HG03097 (cell line): ENCODE measurements at regions not wholly inside any gene's neighbourhood (a gene's known extent, or its start where the extent isn't known, plus 50 kb on each side); places are given as distances from the start of the nearest gene placed in this dataset.

Experiments
- ATAC-seq: cut with Tn5 transposase; IDR thresholded peaks from one replicate; pipeline ENCODE4 v1.9.1; 2021; ENCODE audit not compliant: unreplicated experiment, low FRiP score

- ATAC-seq: no peak
Measured at GRCh38 chr5:125595845-125596244, 827.4 kb upstream of the GRAMD2B start.

GRCh38 chr5:125597338-125597737 lies 825.9 kb upstream of the GRAMD2B start:
- ATAC-seq: no peak

- ATAC-seq: no peak
Measured at GRCh38 chr5:125600559-125600958, 822.6 kb upstream of the GRAMD2B start.

DNA sequence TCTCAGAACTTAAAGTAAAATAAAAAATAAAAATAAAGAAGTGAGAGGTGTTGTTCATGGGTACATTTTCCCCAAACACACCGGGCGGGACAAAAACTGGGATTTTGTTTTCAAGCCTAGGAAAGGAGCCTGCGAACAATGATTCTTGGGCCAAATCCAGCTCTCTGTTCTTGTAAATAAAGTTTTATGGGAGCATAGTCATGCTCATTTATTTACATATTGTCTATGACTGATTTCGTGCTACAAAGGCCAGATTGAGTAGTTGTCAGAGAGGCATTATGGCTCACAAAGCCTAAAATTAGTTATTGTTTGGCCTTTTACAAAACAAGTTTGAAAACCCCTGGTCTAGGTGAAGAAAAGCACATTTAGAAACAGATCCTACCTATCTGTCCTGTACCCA lies 821.0 kb upstream of the GRAMD2B start:
- ATAC-seq: no peak

DNA sequence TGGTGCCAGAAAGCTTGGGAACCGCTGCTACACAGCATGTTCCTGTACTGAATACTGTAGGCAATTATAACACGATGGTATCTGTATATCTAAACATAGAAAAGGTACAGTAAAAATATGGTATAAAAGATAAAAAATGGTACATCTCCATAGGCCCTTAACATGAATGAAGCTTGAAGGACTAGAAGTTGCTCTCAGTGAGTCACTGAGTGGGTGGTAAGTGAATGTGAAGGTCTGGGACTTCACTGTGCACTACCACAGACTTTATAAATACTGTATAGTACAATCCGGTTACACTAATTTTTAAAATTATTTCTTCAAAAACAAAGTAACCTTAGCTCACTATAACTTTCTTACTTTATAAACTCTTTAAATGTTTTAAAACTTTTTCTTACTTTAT lies 819.9 kb upstream of the GRAMD2B start:
- ATAC-seq: no peak

- ATAC-seq: no peak
Measured at GRCh38 chr5:125604104-125604503, 819.1 kb upstream of the GRAMD2B start.

- no peak for ATAC-seq
Measured at GRCh38 chr5:125607018-125607417, 816.2 kb upstream of the GRAMD2B start.

GRCh38 chr5:125609011-125609410 lies 814.2 kb upstream of the GRAMD2B start:
- ATAC-seq: no peak

- no peak for ATAC-seq
Measured at GRCh38 chr5:125610892-125611291, 812.3 kb upstream of the GRAMD2B start.

GRCh38 chr5:125611541-125611940 lies 811.7 kb upstream of the GRAMD2B start:
- no peak for ATAC-seq

GRCh38 chr5:125612181-125612721 lies 811.0 kb upstream of the GRAMD2B start:
- no peak for ATAC-seq

DNA sequence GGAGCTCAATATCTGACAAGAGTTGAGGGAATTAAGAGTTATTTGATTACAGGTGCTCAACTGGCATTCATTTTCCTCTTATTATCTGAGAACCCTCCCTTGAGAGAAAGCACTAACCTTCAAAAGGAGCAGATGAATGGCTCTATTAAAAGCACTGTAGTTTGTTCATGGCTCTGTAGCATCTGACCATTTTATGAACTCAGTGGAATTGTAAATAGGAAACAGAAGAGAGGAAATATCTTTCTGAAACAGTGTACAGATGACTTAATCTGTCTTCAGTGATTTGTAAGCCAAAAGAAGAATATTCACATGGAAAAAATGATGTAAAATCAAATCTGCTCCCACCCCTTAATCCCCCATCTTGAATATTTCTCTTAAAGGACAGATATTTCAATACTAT lies 810.4 kb upstream of the GRAMD2B start:
- no peak for ATAC-seq

DNA sequence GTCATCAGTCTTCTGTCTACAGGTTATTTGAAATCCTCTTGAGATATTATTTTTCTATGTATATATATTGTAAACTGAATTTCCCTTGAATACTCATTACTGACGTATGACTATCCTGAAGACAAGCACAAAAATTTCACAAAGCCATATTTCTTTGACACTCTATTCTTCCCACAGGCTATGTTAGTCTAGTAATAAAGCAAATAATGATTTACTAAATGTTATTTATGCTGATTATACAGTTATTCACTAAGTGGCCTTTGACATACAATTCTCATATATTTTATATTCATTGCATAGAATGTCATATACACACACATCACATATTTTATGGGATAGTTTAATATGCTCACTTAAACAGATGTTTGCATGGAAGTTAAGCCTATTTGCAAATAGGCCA lies 793.0 kb upstream of the GRAMD2B start:
- ATAC-seq: no peak

DNA sequence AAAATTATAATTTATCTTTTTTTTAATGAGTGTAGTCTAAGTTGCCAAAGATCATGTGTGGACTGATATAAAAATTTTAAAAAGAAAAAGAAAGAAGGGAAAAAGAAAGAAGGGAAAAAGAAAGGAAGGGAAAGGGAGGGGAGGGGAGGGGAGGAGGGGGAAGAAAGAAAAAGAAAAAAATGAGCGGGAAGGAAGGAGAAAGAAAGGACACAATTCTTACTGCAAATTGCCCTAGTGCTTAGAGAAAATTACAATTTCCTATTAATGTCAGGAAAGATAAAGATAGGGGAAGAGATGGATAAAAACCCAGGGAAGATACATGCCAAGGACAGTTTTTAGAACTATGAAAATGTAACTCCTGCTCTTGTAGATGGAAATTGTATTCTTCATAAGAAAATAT lies 789.7 kb upstream of the GRAMD2B start:
- ATAC-seq: no peak

DNA sequence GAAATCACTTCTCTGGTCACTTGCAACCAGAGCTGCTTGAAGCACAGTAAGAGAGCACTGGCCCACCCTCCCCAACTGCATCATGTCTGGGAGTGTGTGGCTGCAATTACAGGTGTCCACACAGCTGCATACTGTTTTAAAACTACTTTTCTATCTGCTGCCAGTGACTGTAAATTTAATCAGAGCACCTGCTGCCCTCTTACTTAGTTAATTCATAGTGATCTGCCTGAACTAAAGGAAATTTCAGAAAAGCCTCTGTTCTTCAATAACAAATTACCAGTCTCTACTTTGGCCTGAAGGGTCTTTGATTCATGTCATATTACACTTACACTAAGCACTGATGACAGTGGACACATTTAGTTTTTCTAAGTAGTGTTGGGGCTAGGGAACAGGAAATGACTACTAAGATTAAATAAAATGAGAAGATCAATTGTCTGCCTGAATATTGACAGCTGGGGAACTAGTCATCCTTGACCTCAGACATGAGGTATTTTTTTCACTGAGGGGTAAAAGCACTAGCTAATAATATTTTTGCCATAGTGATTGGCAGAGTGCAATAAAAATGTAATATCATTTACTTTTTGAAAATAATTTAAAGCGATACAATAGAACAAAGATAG lies 788.9 kb upstream of the GRAMD2B start:
- ATAC-seq: no peak

DNA sequence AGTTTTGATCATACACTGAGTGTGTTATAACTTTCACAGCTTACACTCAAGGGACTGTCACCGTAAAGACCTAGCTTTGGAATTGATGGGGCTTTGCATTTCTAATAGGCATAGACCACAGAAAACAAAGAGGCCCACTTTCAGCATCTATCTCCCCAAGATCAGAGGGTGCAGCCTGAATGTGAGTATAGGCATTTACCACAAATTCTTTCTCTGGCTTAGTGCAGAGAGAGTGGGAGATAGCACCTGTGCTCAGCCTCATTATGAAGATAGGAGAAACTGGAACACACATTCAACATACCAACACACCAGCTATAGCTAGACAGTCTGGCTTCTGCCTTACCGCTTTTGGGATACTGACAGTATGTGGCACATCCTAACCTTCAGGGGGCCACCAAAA lies 783.4 kb upstream of the GRAMD2B start:
- no peak for ATAC-seq

GRCh38 chr5:125652761-125653160 lies 770.4 kb upstream of the GRAMD2B start:
- ATAC-seq: no peak

DNA sequence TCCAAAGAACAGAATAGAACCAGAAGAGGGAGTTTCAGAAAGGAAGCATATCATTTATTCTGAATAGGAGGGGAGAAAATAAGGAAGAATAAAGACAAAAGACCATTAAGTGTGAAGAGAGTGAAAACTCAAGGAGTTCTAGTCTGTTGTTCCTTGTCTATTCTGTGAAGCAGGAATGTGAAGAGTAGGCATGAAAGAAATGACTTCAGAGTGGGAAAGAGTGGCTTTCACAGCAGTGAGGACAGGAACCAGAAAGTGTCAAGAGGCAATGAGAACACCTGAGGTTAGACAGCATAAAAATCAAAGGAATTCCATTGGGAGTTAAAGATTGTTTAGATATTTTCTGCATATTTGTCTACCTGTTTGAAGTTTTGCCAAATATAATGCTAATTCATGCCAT lies 768.8 kb upstream of the GRAMD2B start:
- no peak for ATAC-seq

DNA sequence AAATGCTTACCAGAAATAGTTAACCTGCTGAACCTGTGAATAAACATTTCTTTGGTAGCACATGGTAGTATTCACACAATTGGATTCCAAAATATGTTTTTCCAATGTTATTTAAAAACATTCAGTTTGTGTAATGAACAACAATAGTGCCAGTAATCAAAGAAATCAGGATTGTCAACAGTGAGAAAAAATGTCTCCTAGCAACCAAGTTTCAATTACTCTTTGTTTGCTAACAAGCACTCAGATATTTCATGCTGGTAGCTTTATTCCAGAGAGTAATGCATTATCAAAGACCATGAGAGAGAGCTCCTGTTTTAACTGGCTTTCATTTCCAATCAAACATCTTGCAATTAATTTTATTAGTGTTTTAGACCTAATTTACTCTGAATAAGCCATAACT lies 768.1 kb upstream of the GRAMD2B start:
- no peak for ATAC-seq

- no peak for ATAC-seq
Measured at GRCh38 chr5:125657936-125658335, 765.3 kb upstream of the GRAMD2B start.

- ATAC-seq: no peak
Measured at GRCh38 chr5:125659316-125660023, 763.7 kb upstream of the GRAMD2B start.

DNA sequence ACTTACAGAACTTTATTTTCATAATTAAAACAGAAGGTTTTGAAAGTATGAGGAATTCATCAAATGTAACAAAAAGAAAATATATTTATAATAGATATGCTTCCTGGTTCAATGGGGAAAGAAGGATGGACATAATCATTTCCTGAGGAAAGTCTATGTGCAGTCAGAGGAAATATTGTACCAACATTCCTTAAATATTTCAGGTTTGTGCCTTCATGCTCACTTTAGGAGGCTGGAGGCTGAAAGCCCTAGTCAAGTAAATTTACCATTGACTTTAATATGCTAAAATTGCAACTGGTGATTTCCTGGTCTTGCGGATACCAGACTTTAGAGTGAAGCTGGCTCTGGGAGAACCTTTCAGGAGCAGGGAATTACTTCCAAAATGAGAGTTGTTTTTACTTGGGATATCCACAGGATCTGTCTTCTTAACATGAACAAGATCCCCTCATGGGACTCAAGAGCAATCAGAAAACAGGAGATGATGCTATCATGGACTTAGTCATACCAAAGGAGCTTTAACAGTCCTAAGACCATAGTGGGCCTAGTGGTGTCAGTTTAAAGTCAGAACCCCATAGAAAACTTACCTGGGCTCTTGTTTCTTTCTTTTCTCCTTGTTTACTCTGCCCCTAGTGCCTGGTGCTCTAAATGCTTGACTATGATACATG lies 762.8 kb upstream of the GRAMD2B start:
- ATAC-seq: no peak
